ENCODE measurements at regions not wholly inside any gene's neighbourhood (a gene's known extent, or its start where the extent isn't known, plus 50 kb on each side); places are given as distances from the start of the nearest gene placed in this dataset.

DNA sequence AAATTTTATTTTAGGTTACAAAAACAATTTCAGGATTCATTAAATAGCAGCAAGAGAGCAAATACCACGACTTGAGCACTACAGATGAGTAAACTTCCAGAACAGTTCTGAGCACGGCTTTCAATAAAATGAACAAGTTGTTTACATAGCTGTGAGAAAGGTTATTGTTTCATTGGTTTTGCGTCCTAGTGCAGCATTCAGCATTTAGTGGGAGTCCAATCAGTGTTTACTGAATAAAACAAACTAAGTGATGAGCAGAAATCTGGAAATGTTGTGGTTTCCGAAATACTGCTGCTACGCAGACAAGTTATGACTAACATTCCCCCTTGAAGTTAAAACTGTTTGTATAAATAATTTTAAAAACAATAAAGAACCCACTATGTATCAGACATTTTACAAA, 251.5 kb upstream of the STARD13 start:
- no peak overlapping the region for H3K4me3 ChIP-seq
- no peak for ATAC-seq
- intact Hi-C loops (cut with DNase I) = no loop called here

GRCh38 chr13:33537676-33538075, 252.1 kb upstream of the STARD13 start:
- TF ChIP-seq, protein P1, sequence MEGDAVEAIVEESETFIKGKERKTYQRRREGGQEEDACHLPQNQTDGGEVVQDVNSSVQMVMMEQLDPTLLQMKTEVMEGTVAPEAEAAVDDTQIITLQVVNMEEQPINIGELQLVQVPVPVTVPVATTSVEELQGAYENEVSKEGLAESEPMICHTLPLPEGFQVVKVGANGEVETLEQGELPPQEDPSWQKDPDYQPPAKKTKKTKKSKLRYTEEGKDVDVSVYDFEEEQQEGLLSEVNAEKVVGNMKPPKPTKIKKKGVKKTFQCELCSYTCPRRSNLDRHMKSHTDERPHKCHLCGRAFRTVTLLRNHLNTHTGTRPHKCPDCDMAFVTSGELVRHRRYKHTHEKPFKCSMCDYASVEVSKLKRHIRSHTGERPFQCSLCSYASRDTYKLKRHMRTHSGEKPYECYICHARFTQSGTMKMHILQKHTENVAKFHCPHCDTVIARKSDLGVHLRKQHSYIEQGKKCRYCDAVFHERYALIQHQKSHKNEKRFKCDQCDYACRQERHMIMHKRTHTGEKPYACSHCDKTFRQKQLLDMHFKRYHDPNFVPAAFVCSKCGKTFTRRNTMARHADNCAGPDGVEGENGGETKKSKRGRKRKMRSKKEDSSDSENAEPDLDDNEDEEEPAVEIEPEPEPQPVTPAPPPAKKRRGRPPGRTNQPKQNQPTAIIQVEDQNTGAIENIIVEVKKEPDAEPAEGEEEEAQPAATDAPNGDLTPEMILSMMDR (IDR thresholded peaks at IDR 0.05) = no peak
- H3K27ac ChIP-seq = no peak overlapping the region
- intact Hi-C loops (cut with DNase I) = no loop called here

More for the DNA sequence above, 251.5 kb upstream of the STARD13 start:
- no peaks in the 10 kb centered on the region for H3K36me3 ChIP-seq
- TF ChIP-seq, protein P1 (IDR thresholded peaks at IDR 0.05) = no peak
- H3K27me3 ChIP-seq = no peaks in the 10 kb centered on the region
- DNase-seq = no peak
- peaks cover 13% of the 10 kb centered on the region for H3K4me1 ChIP-seq
- no peaks in the 10 kb centered on the region for H3K9me3 ChIP-seq
- H3K27ac ChIP-seq = no peak overlapping the region

DNA sequence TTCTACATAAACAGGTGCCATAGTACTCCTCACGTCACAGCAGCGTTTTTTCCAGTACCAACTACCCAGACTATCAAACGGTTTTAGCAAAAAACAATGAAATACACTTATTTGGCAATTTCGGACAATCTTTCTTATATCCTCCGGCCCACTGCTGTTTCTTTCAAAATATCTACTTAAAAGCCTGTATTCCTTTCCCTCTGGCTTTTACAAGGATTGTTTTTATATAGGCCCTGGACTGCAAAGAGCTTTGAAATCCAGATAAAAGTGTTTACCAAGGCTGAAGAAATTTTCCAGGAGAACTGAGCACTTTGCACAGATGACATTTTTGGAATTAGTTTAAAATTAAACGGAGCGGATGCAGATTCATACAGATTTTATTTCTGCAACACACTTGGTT, 255.9 kb upstream of the STARD13 start:
- H3K27me3 ChIP-seq = no peaks in the 10 kb centered on the region
- DNase-seq (no peak), ATAC-seq (no peak)
- H3K27ac ChIP-seq = peak overlapping the region; percentile 99
- intact Hi-C loops (cut with DNase I) = loop anchor here (10.0 kb wide), 1 partner anchor 183 kb away; no protein-coding TSS in a partner anchor
- TF ChIP-seq, protein P1 (IDR thresholded peaks at IDR 0.05) = no peak
- H3K9me3 ChIP-seq = no peaks in the 10 kb centered on the region
- H3K4me1 ChIP-seq = peaks cover 32% of the 10 kb centered on the region
- H3K36me3 ChIP-seq = no peaks in the 10 kb centered on the region
- H3K4me3 ChIP-seq = peak overlapping the region; percentile 64

More at GRCh38 chr13:33537676-33538075, 252.1 kb upstream of the STARD13 start:
- DNase-seq (no peak), ATAC-seq (no peak)
- Histone ChIP-seq H3K9me3 (no peaks in the 10 kb centered on the region), H3K4me1 (peaks cover 13% of the 10 kb centered on the region), H3K4me3 (no peak overlapping the region), H3K27me3 (no peaks in the 10 kb centered on the region), H3K36me3 (no peaks in the 10 kb centered on the region)

- H3K4me1 ChIP-seq = peaks cover 32% of the 10 kb centered on the region
- TF ChIP-seq, protein P1 (IDR thresholded peaks at IDR 0.05) = no peak
- H3K4me3 ChIP-seq = peak overlapping the region; percentile 64
- no peak for ATAC-seq
- H3K27ac ChIP-seq = peak overlapping the region; percentile 99
- H3K9me3 ChIP-seq = no peaks in the 10 kb centered on the region
- H3K36me3 ChIP-seq = no peaks in the 10 kb centered on the region
- intact Hi-C loops (cut with DNase I) = loop anchor here (10.0 kb wide), 1 partner anchor 183 kb away; no protein-coding TSS in a partner anchor
- no peaks in the 10 kb centered on the region for H3K27me3 ChIP-seq
- no peak for DNase-seq
These were observed 256.4 kb upstream of the STARD13 start for GRCh38 chr13:33541962-33542308.

DNA sequence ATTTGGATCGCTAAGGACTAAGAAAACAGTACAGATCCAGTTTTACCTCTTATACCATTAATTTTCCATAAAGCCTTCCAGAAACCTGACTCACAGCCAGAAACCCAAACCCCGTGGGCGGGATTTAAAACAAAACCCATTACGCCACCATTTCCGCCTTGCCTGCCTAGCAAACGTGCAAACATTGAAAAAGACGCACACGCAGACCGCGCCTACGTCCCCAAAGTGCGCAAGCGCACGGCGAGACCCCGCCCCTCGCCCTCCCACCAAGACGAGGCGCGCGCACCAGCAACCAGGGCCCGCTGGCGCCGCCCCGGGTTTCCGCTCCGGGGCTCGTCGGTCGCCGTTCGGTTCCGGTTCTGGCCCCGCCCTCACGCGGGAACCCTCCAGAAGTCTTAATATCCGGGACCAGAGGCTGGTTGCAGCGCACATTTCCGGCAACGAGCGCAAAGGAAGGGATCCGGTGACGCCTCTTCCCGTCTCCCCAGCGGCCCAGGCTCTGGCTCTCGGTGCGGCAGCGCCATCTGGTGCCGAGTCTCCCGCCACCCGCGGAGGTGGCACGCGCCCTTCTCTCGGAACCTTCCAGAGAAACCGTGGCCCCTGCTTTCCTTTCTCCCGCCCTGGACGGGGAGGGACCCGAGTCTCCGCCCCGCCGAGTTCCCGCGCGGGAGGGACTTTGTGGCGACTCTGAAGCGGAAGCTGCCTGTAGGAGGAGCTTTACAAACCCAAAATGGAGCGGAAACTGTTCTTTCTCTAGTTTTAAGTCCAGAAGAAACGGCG, 256.9 kb upstream of the STARD13 start:
- Histone ChIP-seq H3K27ac (peak overlapping the region; percentile 99), H3K36me3 (no peaks in the 10 kb centered on the region), H3K9me3 (no peaks in the 10 kb centered on the region), H3K4me1 (peaks cover 32% of the 10 kb centered on the region), H3K4me3 (peak overlapping the region; percentile 64), H3K27me3 (no peaks in the 10 kb centered on the region)
- DNase-seq (peak; percentile 99), ATAC-seq (peak; percentile 97)
- intact Hi-C loops (cut with DNase I) = loop anchor here (10.0 kb wide), 1 partner anchor 182 kb away; no protein-coding TSS in a partner anchor
- TF ChIP-seq, protein P1 (IDR thresholded peaks at IDR 0.05) = peak; percentile 89

Measured in upper lobe of right lung (tissue), 1 donor.